22Rv1 (cell line): ENCODE measurements at regions not wholly inside any gene's neighbourhood (a gene's known extent, or its start where the extent isn't known, plus 50 kb on each side); places are given as distances from the start of the nearest gene placed in this dataset.

Source experiments
- ZFX ChIP-seq: fragments of 450-650 bp; IDR thresholded peaks from 2 replicates; pipeline ENCODE4 v1.6.1; 2017; ENCODE audit warnings: antibody characterized with exemption, borderline replicate concordance
- TF ChIP-seq, protein P1 (sequence below): fragments of 450-650 bp; IDR thresholded peaks from 2 replicates; pipeline ENCODE4 v1.5.1; 2017; ENCODE audit warnings: mild to moderate bottlenecking

DNA sequence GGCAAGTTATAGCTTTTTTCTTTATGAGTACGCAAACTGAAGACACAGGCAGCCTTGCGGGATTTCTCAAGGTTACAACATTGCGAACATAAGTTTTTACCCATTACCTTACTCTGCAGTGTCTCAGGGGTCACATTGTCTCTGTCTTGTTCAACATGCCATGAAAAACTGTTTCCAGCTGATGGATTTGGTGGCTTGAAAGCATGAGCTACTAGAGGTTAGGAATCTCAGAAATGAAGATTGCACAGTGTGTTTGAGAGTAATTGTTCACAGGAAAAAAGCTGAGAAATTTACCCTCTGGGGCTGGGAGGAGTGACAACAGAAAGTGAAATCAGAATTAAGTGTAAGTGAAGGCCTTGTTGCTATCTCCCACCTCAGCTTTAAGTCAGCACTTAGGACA is 568.6 kb downstream of the TAFA4 start:
- TF ChIP-seq, protein P1, sequence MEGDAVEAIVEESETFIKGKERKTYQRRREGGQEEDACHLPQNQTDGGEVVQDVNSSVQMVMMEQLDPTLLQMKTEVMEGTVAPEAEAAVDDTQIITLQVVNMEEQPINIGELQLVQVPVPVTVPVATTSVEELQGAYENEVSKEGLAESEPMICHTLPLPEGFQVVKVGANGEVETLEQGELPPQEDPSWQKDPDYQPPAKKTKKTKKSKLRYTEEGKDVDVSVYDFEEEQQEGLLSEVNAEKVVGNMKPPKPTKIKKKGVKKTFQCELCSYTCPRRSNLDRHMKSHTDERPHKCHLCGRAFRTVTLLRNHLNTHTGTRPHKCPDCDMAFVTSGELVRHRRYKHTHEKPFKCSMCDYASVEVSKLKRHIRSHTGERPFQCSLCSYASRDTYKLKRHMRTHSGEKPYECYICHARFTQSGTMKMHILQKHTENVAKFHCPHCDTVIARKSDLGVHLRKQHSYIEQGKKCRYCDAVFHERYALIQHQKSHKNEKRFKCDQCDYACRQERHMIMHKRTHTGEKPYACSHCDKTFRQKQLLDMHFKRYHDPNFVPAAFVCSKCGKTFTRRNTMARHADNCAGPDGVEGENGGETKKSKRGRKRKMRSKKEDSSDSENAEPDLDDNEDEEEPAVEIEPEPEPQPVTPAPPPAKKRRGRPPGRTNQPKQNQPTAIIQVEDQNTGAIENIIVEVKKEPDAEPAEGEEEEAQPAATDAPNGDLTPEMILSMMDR = no peak
- no peak for TF ChIP-seq ZFX
